ENCODE measurements at regions not wholly inside any gene's neighbourhood (a gene's known extent, or its start where the extent isn't known, plus 50 kb on each side); places are given as distances from the start of the nearest gene placed in this dataset.

- no peak for TF ChIP-seq CTCF (IDR thresholded peaks at IDR 0.05; ENCODE audit: insufficient read depth, low read length, poor library complexity, severe bottlenecking)
- TF ChIP-seq EZH2phosphoT487 (conservative IDR thresholded peaks at IDR 0.05; ENCODE audit: low read length): no peak
Measured at GRCh38 chr4:149135062-149135461, 680.6 kb downstream of the IQCM start.
